Thyroid gland (tissue), 4 donors: ENCODE measurements at regions not wholly inside any gene's neighbourhood (a gene's known extent, or its start where the extent isn't known, plus 50 kb on each side); places are given as distances from the start of the nearest gene placed in this dataset.

ENCODE experiments used
- DNase-seq, 2 donors: peaks; one replicate each; pipeline ENCODE4 v3.0.0-alpha.2; 2019
- H3K27ac ChIP-seq, 3 donors: fragments of 200-600 bp; sonication (generic); 1 replicate in 2 of 3; 2 replicates in 1 of 3; pipeline ENCODE4 v1.5.1; 2016 to 2019; ENCODE audit warnings: mild to moderate bottlenecking in 1 of 3, moderate library complexity in 1 of 3
- H3K27me3 ChIP-seq: fragments of 200-600 bp; sonication (generic); one replicate; pipeline ENCODE4 v1.5.1; 2019
- H3K36me3 ChIP-seq, 2 donors: fragments of 200-600 bp; sonication (generic); one replicate each; pipeline ENCODE4 v1.5.1; 2016 to 2019
- H3K4me1 ChIP-seq, 2 donors: fragments of 200-600 bp; sonication (generic); one replicate each; pipeline ENCODE4 v1.5.1; 2017 to 2019
- H3K4me3 ChIP-seq, 3 donors: fragments of 200-600 bp; sonication (generic); replicated peaks in 1 of 3; 1 replicate in 2 of 3; 2 replicates in 1 of 3; pipeline ENCODE4 v1.5.1; 2016; ENCODE audit warnings: mild to moderate bottlenecking in 1 of 3
- H3K9me3 ChIP-seq: fragments of 200-600 bp; sonication (generic); one replicate; pipeline ENCODE4 v1.5.1; 2017
- POLR2A ChIP-seq, 2 donors: fragments of 450-650 bp; IDR thresholded peaks; one replicate each; pipeline ENCODE4 v1.6.1; 2017; ENCODE audit warnings: antibody characterized with exemption in 2 of 2, mild to moderate bottlenecking in 2 of 2, moderate library complexity in 1 of 2
- WGBS, 2 donors: methylation state at CpG; one replicate each; pipeline ENCODE4 v1.1.5; 2017; 5-methylcytosine and 5-hydroxymethylcytosine counted together
- intact Hi-C: fragments of 100-400 bp; cut with DNase I; formaldehyde crosslinking; loops from one replicate; pipeline ENCODE4 v1.15.1; 2023
- TF ChIP-seq, protein P1 (sequence below), 6 experiments: fragments of 200-600 bp in 3 of 6; fragments of 450-650 bp in 3 of 6; sonication (generic) in 3 of 6; IDR thresholded peaks; one replicate each; pipeline ENCODE4 v1.5.1; 2016 to 2019; ENCODE audit warnings: antibody characterized with exemption in 6 of 6, mild to moderate bottlenecking in 2 of 6, inconsistent platforms in 1 of 6, moderate library complexity in 1 of 6

DNA sequence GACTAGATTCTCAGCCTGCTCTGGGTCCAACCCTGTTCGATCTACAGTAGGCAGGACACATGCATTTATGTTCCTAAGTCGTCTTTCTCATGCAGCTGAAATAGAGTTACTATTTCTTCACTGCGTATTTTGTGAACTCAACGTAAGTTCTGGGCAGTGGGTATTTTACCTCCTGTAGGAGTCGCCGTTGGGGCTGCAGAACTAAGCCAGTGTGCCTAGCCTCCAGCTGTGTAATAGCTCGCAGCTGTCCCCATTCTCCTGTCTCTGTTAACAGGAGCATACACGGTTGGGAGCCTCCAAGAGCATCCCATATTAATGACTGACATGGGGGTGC is 58.4 kb upstream of the HRH1 start:
- no peak for TF ChIP-seq POLR2A (IDR thresholded peaks at IDR 0.05)
- TF ChIP-seq, protein P1, sequence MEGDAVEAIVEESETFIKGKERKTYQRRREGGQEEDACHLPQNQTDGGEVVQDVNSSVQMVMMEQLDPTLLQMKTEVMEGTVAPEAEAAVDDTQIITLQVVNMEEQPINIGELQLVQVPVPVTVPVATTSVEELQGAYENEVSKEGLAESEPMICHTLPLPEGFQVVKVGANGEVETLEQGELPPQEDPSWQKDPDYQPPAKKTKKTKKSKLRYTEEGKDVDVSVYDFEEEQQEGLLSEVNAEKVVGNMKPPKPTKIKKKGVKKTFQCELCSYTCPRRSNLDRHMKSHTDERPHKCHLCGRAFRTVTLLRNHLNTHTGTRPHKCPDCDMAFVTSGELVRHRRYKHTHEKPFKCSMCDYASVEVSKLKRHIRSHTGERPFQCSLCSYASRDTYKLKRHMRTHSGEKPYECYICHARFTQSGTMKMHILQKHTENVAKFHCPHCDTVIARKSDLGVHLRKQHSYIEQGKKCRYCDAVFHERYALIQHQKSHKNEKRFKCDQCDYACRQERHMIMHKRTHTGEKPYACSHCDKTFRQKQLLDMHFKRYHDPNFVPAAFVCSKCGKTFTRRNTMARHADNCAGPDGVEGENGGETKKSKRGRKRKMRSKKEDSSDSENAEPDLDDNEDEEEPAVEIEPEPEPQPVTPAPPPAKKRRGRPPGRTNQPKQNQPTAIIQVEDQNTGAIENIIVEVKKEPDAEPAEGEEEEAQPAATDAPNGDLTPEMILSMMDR (IDR thresholded peaks at IDR 0.05) = no peak
- H3K4me1 ChIP-seq = peaks cover 0 to 12% of the 10 kb centered on the region in 2 donors
- no peak overlapping the region for H3K27ac ChIP-seq
- no peaks in the 10 kb centered on the region for H3K27me3 ChIP-seq
- DNase-seq = no peak
- no peaks in the 10 kb centered on the region for H3K36me3 ChIP-seq
- no peaks in the 10 kb centered on the region for H3K9me3 ChIP-seq
- 64 to 75% methylated on average over 8 of the region's 8 CpGs for WGBS, 2 donors
- intact Hi-C loops = no loop called here
- no peak overlapping the region for H3K4me3 ChIP-seq

DNA sequence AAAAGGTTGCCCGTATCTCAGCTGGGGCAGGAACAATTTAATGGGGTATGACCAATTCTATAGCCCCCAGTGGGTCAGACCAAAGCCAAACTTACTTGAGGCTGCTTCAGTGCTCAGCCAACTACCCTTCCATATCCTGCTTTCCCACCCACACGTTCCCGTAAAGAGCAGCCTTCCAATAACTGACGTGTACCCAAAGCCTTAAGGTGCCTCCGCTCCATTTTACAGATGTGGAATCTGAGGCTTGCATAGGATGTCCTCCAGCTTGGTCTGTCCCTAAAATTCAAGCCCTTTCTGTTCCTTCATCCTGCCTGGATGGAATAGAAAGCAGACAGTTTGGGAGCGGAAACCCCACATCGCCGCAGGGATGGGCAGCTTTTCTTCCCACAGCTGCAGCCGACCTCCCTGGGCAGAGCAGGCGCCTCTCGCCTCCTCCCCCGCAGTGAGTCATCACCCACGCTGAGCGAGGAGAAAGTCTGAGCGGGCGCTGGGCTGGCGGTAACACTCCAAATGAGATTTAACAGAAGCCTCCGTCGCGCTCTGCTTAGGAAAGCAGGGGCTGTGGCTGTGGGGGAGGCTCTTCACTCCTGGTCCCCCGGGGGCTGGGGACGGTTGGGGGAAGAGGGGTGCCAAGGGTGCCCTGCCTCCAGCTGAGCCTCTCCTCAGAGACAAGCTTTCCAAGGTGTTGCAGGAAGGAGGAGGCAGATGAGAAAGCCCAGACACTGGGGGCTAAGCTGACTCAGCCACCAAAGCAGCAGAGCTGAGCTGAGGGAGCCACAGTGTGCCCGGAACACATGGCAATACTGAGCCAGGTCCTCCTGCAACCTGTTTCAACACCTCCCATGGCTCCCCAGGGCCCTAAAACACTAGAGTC is 57.8 kb upstream of the HRH1 start:
- 17 to 19% methylated on average over 11 to 23 of the region's 23 CpGs for whole genome bisulfite sequencing, 2 donors
- H3K4me3 ChIP-seq = no peak overlapping the region
- intact Hi-C loops = no loop called here
- no peaks in the 10 kb centered on the region for H3K36me3 ChIP-seq
- no peaks in the 10 kb centered on the region for H3K9me3 ChIP-seq
- no peaks in the 10 kb centered on the region for H3K27me3 ChIP-seq
- peak overlapping the region in 1 of 3 donors; percentile 6 for H3K27ac ChIP-seq
- no peak for TF ChIP-seq POLR2A (IDR thresholded peaks at IDR 0.05)
- TF ChIP-seq, protein P1 (IDR thresholded peaks at IDR 0.05) = no peak
- DNase-seq = peak; percentile 42 to 50
- H3K4me1 ChIP-seq = peaks cover 0 to 12% of the 10 kb centered on the region in 2 donors

DNA sequence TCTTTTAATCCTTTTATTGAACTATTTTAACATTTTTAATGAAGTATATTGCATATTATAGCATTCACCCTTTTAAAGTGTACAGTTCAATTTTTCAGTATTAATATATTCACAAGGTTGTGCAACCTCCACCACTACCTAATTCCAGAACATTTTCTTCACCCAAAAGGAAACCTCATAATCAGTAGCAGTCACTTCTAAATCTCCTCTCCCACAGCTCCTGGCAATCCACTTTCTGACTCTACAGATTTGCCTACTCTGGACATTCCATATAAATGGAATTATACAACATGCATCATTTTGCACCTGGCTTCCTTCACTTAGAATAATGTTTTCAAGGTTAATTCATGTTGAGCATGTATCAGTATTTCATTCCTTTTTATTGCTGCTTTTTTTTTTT is 55.0 kb upstream of the HRH1 start:
- Histone ChIP-seq H3K4me1 (peaks cover 0 to 12% of the 10 kb centered on the region in 2 donors), H3K9me3 (no peaks in the 10 kb centered on the region), H3K27me3 (no peaks in the 10 kb centered on the region), H3K27ac (no peak overlapping the region), H3K4me3 (no peak overlapping the region), H3K36me3 (no peaks in the 10 kb centered on the region)
- intact Hi-C loops = no loop called here
- no peak for DNase-seq
- TF ChIP-seq, protein P1 (IDR thresholded peaks at IDR 0.05) = no peak
